Activated CD8-positive, alpha-beta T cell treated with anti-CD3 and anti-CD28 coated beads for 36 hours (primary cell): ENCODE measurements at regions not wholly inside any gene's neighbourhood (a gene's known extent, or its start where the extent isn't known, plus 50 kb on each side); places are given as distances from the start of the nearest gene placed in this dataset.
"Not testable (repeated sequence)": the region's sequence is repeated elsewhere in the genome, so short reads cannot be mapped to it uniquely, and the experiment has no call there.

Experiments
- ATAC-seq: fragments of 200-7000 bp; cut with Tn5 transposase; one replicate; pipeline ENCODE4 v1.10.0; 2021; ENCODE audit warnings: mild to moderate bottlenecking, moderate library complexity
- CTCF ChIA-PET: fragments of 350-600 bp; sonication (Branson Sonifier 250); formaldehyde crosslinking; loops from one replicate; lab custom pipeline; 2021; ENCODE audit warnings: antibody characterized with exemption; lab: Charles Lee
- POLR2A ChIA-PET: fragments of 350-600 bp; sonication (Branson Sonifier 250); formaldehyde crosslinking; loops from one replicate; lab custom pipeline; 2021; ENCODE audit warnings: antibody characterized with exemption; lab: Charles Lee
- DNase-seq: peaks from one replicate; pipeline ENCODE4 v3.0.0-alpha.2; 2020
- H3K27ac Mint-ChIP-seq: one replicate; pipeline ENCODE4 v1.8.0; 2021; ENCODE audit warnings: mild to moderate bottlenecking, mixed read lengths
- H3K27me3 Mint-ChIP-seq: one replicate; pipeline ENCODE4 v1.8.0; 2021; ENCODE audit warnings: mixed read lengths
- H3K36me3 Mint-ChIP-seq: one replicate; pipeline ENCODE4 v1.8.0; 2021; ENCODE audit warnings: low read depth, mixed read lengths
- H3K4me1 Mint-ChIP-seq: one replicate; pipeline ENCODE4 v1.8.0; 2021; ENCODE audit warnings: low read depth, mixed read lengths
- H3K4me3 Mint-ChIP-seq: one replicate; pipeline ENCODE4 v1.8.0; 2021; ENCODE audit warnings: mild to moderate bottlenecking, moderate library complexity, mixed read lengths
- H3K9me3 Mint-ChIP-seq: one replicate; pipeline ENCODE4 v1.8.0; 2021; ENCODE audit warnings: mixed read lengths
- intact Hi-C: fragments of 100-400 bp; cut with micrococcal nuclease; formaldehyde crosslinking; loops from one replicate; pipeline ENCODE4 v1.10.0; 2022
- TF ChIP-seq, protein P1 (sequence below): fragments of 200-600 bp; IDR thresholded peaks from one replicate; pipeline ENCODE4 v1.8.0; 2022; ENCODE audit warnings: antibody characterized with exemption, mild to moderate bottlenecking

DNA sequence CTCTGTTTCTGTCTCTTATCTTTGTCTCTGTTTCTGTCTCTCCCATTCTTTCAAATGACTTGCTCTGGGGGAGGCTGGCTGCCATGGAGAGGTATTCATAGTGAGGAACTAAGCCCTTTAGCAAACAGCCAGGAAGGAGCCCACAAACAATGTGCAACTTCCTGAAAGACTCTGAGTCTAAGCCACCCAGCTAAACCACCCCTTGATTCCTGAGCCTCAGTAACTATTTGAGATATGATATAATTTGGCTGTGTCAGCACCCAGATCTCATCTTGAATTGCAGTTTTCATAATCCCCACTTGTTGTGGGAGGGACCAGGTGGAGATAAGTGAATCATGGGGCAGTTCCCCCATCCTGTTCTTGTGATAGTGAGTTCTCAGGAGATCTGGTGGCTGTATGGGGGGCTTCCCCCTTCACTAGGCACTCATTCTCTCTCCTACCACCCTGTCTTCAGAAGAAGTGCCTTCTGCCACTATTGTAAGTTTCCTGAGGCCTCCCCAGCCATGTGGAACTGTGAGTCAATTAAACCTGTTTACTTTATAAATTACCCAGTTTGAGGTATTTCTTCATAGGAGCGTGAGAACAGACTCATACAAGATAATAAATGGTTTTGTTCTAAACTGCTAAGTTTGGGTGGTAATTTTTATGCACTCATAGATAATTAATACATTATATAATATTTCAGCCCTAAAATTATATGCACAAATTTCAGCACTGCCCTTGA lies 121.2 kb upstream of the FOXP2 start:
- TF ChIP-seq, protein P1, sequence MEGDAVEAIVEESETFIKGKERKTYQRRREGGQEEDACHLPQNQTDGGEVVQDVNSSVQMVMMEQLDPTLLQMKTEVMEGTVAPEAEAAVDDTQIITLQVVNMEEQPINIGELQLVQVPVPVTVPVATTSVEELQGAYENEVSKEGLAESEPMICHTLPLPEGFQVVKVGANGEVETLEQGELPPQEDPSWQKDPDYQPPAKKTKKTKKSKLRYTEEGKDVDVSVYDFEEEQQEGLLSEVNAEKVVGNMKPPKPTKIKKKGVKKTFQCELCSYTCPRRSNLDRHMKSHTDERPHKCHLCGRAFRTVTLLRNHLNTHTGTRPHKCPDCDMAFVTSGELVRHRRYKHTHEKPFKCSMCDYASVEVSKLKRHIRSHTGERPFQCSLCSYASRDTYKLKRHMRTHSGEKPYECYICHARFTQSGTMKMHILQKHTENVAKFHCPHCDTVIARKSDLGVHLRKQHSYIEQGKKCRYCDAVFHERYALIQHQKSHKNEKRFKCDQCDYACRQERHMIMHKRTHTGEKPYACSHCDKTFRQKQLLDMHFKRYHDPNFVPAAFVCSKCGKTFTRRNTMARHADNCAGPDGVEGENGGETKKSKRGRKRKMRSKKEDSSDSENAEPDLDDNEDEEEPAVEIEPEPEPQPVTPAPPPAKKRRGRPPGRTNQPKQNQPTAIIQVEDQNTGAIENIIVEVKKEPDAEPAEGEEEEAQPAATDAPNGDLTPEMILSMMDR: no peak
- Mint-ChIP-seq H3K27ac (no peak overlapping the region), H3K36me3 (no peaks in the 10 kb centered on the region), H3K4me3 (no peak overlapping the region), H3K9me3 (no peaks in the 10 kb centered on the region), H3K27me3 (no peaks in the 10 kb centered on the region), H3K4me1 (no peaks in the 10 kb centered on the region)
- CTCF ChIA-PET: no interaction called here
- POLR2A ChIA-PET: no interaction called here
- intact Hi-C loops: no loop called here
- ATAC-seq (no peak), DNase-seq (no peak)

DNA sequence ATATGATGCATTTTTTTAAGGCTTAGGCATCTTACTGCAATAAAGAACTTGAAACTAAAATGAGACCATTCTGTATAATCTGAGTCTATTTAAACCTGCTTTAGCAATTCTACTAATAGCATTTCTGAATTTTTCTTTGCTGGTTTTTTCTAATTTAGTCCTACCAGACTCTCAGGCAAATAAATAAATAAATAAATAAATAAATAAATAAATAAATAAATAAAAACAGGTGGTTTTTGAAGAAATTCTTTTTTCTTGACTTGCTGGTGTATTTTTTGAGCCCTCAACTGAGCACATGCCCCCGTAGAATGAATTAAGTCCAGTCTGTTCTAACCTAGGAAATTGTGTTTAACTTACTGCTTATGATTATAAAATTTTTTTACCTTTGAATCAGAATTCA lies 134.7 kb upstream of the FOXP2 start:
- POLR2A ChIA-PET: no interaction called here
- intact Hi-C loops: no loop called here
- TF ChIP-seq, protein P1: no peak
- Mint-ChIP-seq H3K27me3 (no peaks in the 10 kb centered on the region), H3K4me1 (no peaks in the 10 kb centered on the region), H3K9me3 (no peaks in the 10 kb centered on the region), H3K36me3 (no peaks in the 10 kb centered on the region), H3K4me3 (no peak overlapping the region), H3K27ac (no peak overlapping the region)
- ATAC-seq: no peak
- no peak for DNase-seq
- CTCF ChIA-PET: no interaction called here

DNA sequence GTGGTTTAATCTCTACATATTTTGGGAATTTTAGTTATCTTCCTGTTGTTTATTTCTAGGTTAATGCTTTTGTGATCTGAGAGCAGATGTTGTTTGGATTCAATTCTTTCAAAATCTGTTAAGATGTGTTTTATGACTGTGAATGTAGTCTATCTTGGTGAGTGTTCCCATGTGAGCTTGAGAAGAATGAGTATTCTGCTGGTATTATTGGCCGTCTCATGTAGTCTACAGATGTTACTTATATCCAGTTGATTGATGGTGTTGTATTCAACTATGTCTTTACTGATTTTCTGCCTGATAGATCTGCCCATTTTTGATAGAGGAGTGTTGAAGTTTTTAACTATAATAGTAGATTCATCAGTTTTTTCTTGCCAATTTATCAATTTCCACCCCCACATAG lies 141.4 kb upstream of the FOXP2 start:
- ChIA-PET CTCF (no interaction called here), POLR2A (no interaction called here)
- Mint-ChIP-seq H3K27ac (no peak overlapping the region), H3K36me3 (no peaks in the 10 kb centered on the region), H3K4me1 (no peaks in the 10 kb centered on the region), H3K9me3 (no peaks in the 10 kb centered on the region), H3K27me3 (no peaks in the 10 kb centered on the region), H3K4me3 (no peak overlapping the region)
- TF ChIP-seq, protein P1: no peak
- no peak for DNase-seq
- no peak for ATAC-seq
- intact Hi-C loops: no loop called here

DNA sequence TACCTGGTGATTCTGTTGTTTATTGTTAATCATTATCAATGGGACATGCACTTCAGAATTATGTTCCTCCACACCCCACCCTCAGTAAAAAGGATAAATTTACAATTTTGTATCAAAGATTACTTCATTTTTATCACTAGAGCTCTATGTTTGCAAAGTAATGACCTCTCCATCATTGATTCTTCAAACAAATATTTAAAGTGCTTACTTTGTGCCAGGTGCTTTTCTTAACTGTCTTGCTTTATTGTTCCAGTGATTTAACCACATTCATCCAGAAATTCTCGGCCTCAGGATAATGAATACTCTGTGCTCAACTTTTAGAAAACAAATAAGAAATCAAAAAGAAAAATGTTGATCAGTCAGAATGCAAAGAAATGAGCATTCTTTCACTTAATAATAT lies 144.9 kb upstream of the FOXP2 start:
- Mint-ChIP-seq H3K36me3 (no peaks in the 10 kb centered on the region), H3K27ac (no peak overlapping the region), H3K9me3 (no peaks in the 10 kb centered on the region)

DNA sequence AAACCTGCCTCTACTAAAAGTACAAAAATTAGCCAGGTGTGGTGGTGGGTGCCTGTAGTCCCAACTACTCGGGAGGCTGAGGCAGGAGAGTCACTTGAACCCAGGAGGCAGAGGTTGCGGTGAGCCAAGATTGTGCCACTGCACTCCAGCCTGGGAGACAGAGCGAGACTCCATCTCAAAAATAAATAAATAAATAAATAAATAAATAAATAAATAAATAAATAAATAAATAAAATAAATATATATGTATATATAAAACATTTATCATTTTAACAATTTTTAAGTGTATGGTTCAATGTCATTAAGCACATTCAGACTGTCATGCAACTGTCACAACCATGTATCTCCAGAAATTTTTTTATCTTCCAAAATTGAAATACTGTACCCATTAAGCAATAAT lies 147.1 kb upstream of the FOXP2 start:
- H3K4me1 Mint-ChIP-seq, intact Hi-C loops, H3K27ac Mint-ChIP-seq, CTCF ChIA-PET, H3K36me3 Mint-ChIP-seq, H3K9me3 Mint-ChIP-seq, H3K27me3 Mint-ChIP-seq, POLR2A ChIA-PET, H3K4me3 Mint-ChIP-seq, ATAC-seq, DNase-seq: not testable (repeated sequence)

More for the DNA sequence above, 144.9 kb upstream of the FOXP2 start:
- DNase-seq (no peak), ATAC-seq (no peak)
- POLR2A ChIA-PET: no interaction called here
- H3K4me3 Mint-ChIP-seq: no peak overlapping the region
- TF ChIP-seq, protein P1: no peak
- no peaks in the 10 kb centered on the region for H3K4me1 Mint-ChIP-seq
- intact Hi-C loops: no loop called here
- no peaks in the 10 kb centered on the region for H3K27me3 Mint-ChIP-seq
- CTCF ChIA-PET: no interaction called here
